H9 (cell line): ENCODE measurements at regions not wholly inside any gene's neighbourhood (a gene's known extent, or its start where the extent isn't known, plus 50 kb on each side); places are given as distances from the start of the nearest gene placed in this dataset.
"Not testable (repeated sequence)": the region's sequence is repeated elsewhere in the genome, so short reads cannot be mapped to it uniquely, and the experiment has no call there.

Source experiments
- DNase-seq: peaks from one replicate; pipeline ENCODE4 v3.0.0-alpha.2; 2017
- H2AFZ ChIP-seq: one replicate; pipeline ENCODE4 v1.6.1; 2013; ENCODE audit warnings: mild to moderate bottlenecking, low read length, control low read depth, moderate library complexity
- H2AK5ac ChIP-seq: 2 replicates; pipeline ENCODE4 v1.6.1; 2013; ENCODE audit warnings: low read length, control low read depth, mixed read lengths; ENCODE audit not compliant: insufficient read length
- H2BK120ac ChIP-seq: one replicate; pipeline ENCODE4 v1.6.1; 2013; ENCODE audit warnings: low read depth, mild to moderate bottlenecking, low read length, control low read depth, inconsistent platforms; ENCODE audit not compliant: poor library complexity, severe bottlenecking
- H2BK12ac ChIP-seq: 2 replicates; pipeline ENCODE4 v1.6.1; 2013; ENCODE audit warnings: low read length, control low read depth, mixed read lengths, low read depth; ENCODE audit not compliant: insufficient read length
- H2BK15ac ChIP-seq: 2 replicates; pipeline ENCODE4 v1.6.1; 2013; ENCODE audit warnings: low read depth, low read length, control low read depth
- H2BK20ac ChIP-seq: one replicate; pipeline ENCODE4 v1.6.1; 2013; ENCODE audit warnings: low read depth, mild to moderate bottlenecking, low read length, control low read depth, inconsistent platforms; ENCODE audit not compliant: poor library complexity, severe bottlenecking
- H2BK5ac ChIP-seq: 2 replicates; pipeline ENCODE4 v1.6.1; 2013; ENCODE audit warnings: low read length, control low read depth, mixed read lengths; ENCODE audit not compliant: insufficient read length
- H3K14ac ChIP-seq: 2 replicates; pipeline ENCODE4 v1.6.1; 2013; ENCODE audit warnings: low read length, control low read depth; ENCODE audit not compliant: insufficient read depth
- H3K18ac ChIP-seq: 2 replicates; pipeline ENCODE4 v1.6.1; 2013; ENCODE audit warnings: low read depth, mild to moderate bottlenecking, mixed read lengths, low read length, control low read depth; ENCODE audit not compliant: insufficient read length
- H3K23ac ChIP-seq: 2 replicates; pipeline ENCODE4 v1.6.1; 2013; ENCODE audit warnings: low read length, control low read depth, mixed read lengths, low read depth; ENCODE audit not compliant: insufficient read length
- H3K23me2 ChIP-seq: 2 replicates; pipeline ENCODE4 v1.6.1; 2013; ENCODE audit warnings: low read depth, mild to moderate bottlenecking, mixed read lengths, low read length, control low read depth; ENCODE audit not compliant: insufficient read length, poor library complexity, severe bottlenecking
- H3K27ac ChIP-seq: 2 replicates; pipeline ENCODE4 v1.5.1; 2013; ENCODE audit warnings: low read length, control low read depth, mixed read lengths, low read depth; ENCODE audit not compliant: insufficient read length
- H3K27me3 ChIP-seq: 2 replicates; pipeline ENCODE4 v1.6.1; 2013; ENCODE audit warnings: low read length, control low read depth, inconsistent platforms; ENCODE audit not compliant: insufficient read depth
- H3K4ac ChIP-seq: 2 replicates; pipeline ENCODE4 v1.6.1; 2013; ENCODE audit warnings: low read depth, mild to moderate bottlenecking, control low read depth, inconsistent platforms, low read length, moderate library complexity
- H3K4me1 ChIP-seq: 2 replicates; pipeline ENCODE4 v1.6.1; 2013; ENCODE audit warnings: low read length, control low read depth, inconsistent platforms; ENCODE audit not compliant: insufficient read depth
- H3K4me2 ChIP-seq: 2 replicates; pipeline ENCODE4 v1.6.1; 2013; ENCODE audit warnings: low read length, control low read depth, mixed read lengths; ENCODE audit not compliant: insufficient read length, insufficient read depth
- H3K56ac ChIP-seq: 2 replicates; pipeline ENCODE4 v1.6.1; 2013; ENCODE audit warnings: low read depth, mild to moderate bottlenecking, mixed read lengths, low read length, control low read depth; ENCODE audit not compliant: insufficient read length
- H3K79me1 ChIP-seq: 2 replicates; pipeline ENCODE4 v1.6.1; 2013; ENCODE audit warnings: low read depth, mild to moderate bottlenecking, moderate library complexity, low read length, control low read depth, inconsistent platforms; ENCODE audit not compliant: insufficient read depth, poor library complexity, severe bottlenecking
- H3K79me2 ChIP-seq: 2 replicates; pipeline ENCODE4 v1.6.1; 2013; ENCODE audit warnings: low read length, control low read depth, inconsistent platforms; ENCODE audit not compliant: insufficient read depth
- H3K9ac ChIP-seq: 2 replicates; pipeline ENCODE4 v1.6.1; 2013; ENCODE audit warnings: low read length, control low read depth, mixed read lengths; ENCODE audit not compliant: insufficient read length; ENCODE audit errors: extremely low read depth
- H3K9me3 ChIP-seq: one replicate; pipeline ENCODE4 v1.6.1; 2013; ENCODE audit warnings: low read depth, low read length, inconsistent platforms; ENCODE audit not compliant: control insufficient read depth
- H3T11ph ChIP-seq: one replicate; pipeline ENCODE4 v1.6.1; 2013; ENCODE audit warnings: mild to moderate bottlenecking, low read length, control low read depth, inconsistent platforms
- H4K20me1 ChIP-seq: one replicate; pipeline ENCODE4 v1.6.1; 2013; ENCODE audit not compliant: control insufficient read depth, insufficient read length, insufficient read depth
- H4K5ac ChIP-seq: 2 replicates; pipeline ENCODE4 v1.6.1; 2013; ENCODE audit warnings: low read depth, mild to moderate bottlenecking, mixed read lengths, low read length, control low read depth; ENCODE audit not compliant: insufficient read length
- H4K8ac ChIP-seq: replicated peaks from 2 replicates; pipeline ENCODE4 v1.6.1; 2013; ENCODE audit warnings: low read length, control low read depth, mixed read lengths, low read depth; ENCODE audit not compliant: insufficient read length
- H4K91ac ChIP-seq: 2 replicates; pipeline ENCODE4 v1.6.1; 2013; ENCODE audit warnings: low read depth, mild to moderate bottlenecking, moderate library complexity, mixed read lengths, low read length, control low read depth; ENCODE audit not compliant: insufficient read length
- H3K27ac Mint-ChIP-seq, 3 experiments: 2 replicates in 2 of 3; 3 replicates in 1 of 3; pipeline ENCODE4 v1.8.0; 2020 to 2021; ENCODE audit warnings: mixed read lengths in 3 of 3, mild to moderate bottlenecking in 1 of 3, moderate library complexity in 1 of 3
- H3K27me3 Mint-ChIP-seq: 2 replicates; pipeline ENCODE4 v1.8.0; 2021; ENCODE audit warnings: low read depth, mild to moderate bottlenecking, moderate library complexity, mixed read lengths
- H3K36me3 Mint-ChIP-seq, 3 experiments: 2 replicates in 2 of 3; 3 replicates in 1 of 3; pipeline ENCODE4 v1.8.0; 2020 to 2021; ENCODE audit warnings: low read depth in 3 of 3, mixed read lengths in 3 of 3; ENCODE audit not compliant: insufficient read depth in 1 of 3
- H3K4me1 Mint-ChIP-seq, 2 experiments: 2 replicates each; pipeline ENCODE4 v1.8.0; 2020; ENCODE audit warnings: mixed read lengths in 2 of 2
- H3K4me3 Mint-ChIP-seq, 2 experiments: 2 replicates in 1 of 2; 3 replicates in 1 of 2; pipeline ENCODE4 v1.8.0; 2020 to 2021; ENCODE audit warnings: mild to moderate bottlenecking in 2 of 2, mixed read lengths in 2 of 2, moderate library complexity in 1 of 2
- H3K9me3 Mint-ChIP-seq, 2 experiments: 2 replicates in 1 of 2; 3 replicates in 1 of 2; pipeline ENCODE4 v1.8.0; 2020; ENCODE audit warnings: mild to moderate bottlenecking in 2 of 2, mixed read lengths in 2 of 2, moderate library complexity in 1 of 2
- WGBS: extraction: QIAGEN DNeasy Blood & Tissue Kit; methylation state at CpG from one replicate; pipeline ENCODE4 v1.1.7; 2013; ENCODE audit warnings: missing lambda C conversion rate, low lambda C conversion rate, mixed read lengths; ENCODE audit not compliant: insufficient read length; ENCODE audit errors: extremely low coverage; 5-methylcytosine and 5-hydroxymethylcytosine counted together

DNA sequence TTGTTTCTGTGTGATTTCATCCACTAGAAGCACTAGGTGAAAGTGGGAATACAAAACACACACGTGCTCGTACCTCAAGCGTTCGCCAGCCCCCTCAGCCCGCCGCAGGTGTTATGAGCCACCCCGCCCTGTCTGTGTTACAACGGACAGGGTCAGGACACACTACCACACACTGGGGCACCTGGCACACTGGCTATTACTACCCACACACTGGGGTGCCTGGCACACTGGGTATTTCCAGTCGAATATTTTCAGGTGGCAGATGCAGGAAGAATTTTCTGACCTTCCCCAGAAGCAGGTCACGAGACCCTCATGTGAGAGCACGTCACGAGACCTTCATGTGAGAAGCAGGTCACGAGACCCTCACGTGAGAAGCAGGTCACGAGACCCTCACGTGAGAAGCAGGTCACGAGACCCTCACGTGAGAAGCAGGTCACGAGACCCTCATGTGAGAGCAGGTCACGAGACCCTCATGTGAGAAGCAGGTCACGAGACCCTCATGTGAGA is 63.3 kb upstream of the ARHGEF7 start:
- not testable (repeated sequence) for H3K4me1 ChIP-seq, H3K4ac ChIP-seq, H3T11ph ChIP-seq, H3K23ac ChIP-seq, H3K18ac ChIP-seq, H2AK5ac ChIP-seq, H3K27ac ChIP-seq, H3K4me2 ChIP-seq, H3K36me3 Mint-ChIP-seq, H4K5ac ChIP-seq, H3K27ac Mint-ChIP-seq, H3K9me3 ChIP-seq, DNase-seq, H3K27me3 ChIP-seq, H2BK12ac ChIP-seq, H4K8ac ChIP-seq, H4K20me1 ChIP-seq, H4K91ac ChIP-seq, H3K4me1 Mint-ChIP-seq, H3K27me3 Mint-ChIP-seq, H3K4me3 Mint-ChIP-seq, H3K79me2 ChIP-seq, H2AFZ ChIP-seq, H3K79me1 ChIP-seq, H3K14ac ChIP-seq, H2BK20ac ChIP-seq, H3K9ac ChIP-seq, H2BK15ac ChIP-seq, H3K23me2 ChIP-seq, H3K56ac ChIP-seq, H2BK120ac ChIP-seq, H2BK5ac ChIP-seq
- no CpG with 5 or more reads among the region's 21 CpGs for WGBS
- peaks cover 7 to 11% of the 10 kb centered on the region in 2 experiments; a peak in 3 of 5 replicates for H3K9me3 Mint-ChIP-seq
